Kidney capillary endothelial cell (primary cell): ENCODE measurements at regions not wholly inside any gene's neighbourhood (a gene's known extent, or its start where the extent isn't known, plus 50 kb on each side); places are given as distances from the start of the nearest gene placed in this dataset.
"Not testable (repeated sequence)": the region's sequence is repeated elsewhere in the genome, so short reads cannot be mapped to it uniquely, and the experiment has no call there.

ENCODE experiments used
- DNase-seq: peaks from one replicate; pipeline ENCODE4 v3.0.0-alpha.2; 2018; ENCODE audit warnings: low spot score

- no peak for DNase-seq
These were observed 243.3 kb upstream of the FOXK1 start for GRCh38 chr7:4438723-4439245.

GRCh38 chr7:4439444-4439843 lies 242.7 kb upstream of the FOXK1 start:
- no peak for DNase-seq

- no peak for DNase-seq
These were observed 238.0 kb upstream of the FOXK1 start for GRCh38 chr7:4444106-4444505.

- no peak for DNase-seq
These were observed 236.3 kb upstream of the FOXK1 start for GRCh38 chr7:4445777-4446176.

GRCh38 chr7:4449263-4449662 lies 232.8 kb upstream of the FOXK1 start:
- no peak for DNase-seq

GRCh38 chr7:4450483-4450882 lies 231.6 kb upstream of the FOXK1 start:
- DNase-seq, result no peak

- DNase-seq, result no peak
These were observed 221.5 kb upstream of the FOXK1 start for GRCh38 chr7:4460597-4460996.

- no peak for DNase-seq
These were observed 220.6 kb upstream of the FOXK1 start for GRCh38 chr7:4461531-4461930.

- no peak for DNase-seq
These were observed 213.6 kb upstream of the FOXK1 start for GRCh38 chr7:4468320-4469102.

GRCh38 chr7:4470246-4470645 lies 211.8 kb upstream of the FOXK1 start:
- no peak for DNase-seq

GRCh38 chr7:4472728-4473127 lies 209.4 kb upstream of the FOXK1 start:
- DNase-seq, result no peak

GRCh38 chr7:4479367-4480039 lies 202.6 kb upstream of the FOXK1 start:
- DNase-seq, result peak; percentile 51

GRCh38 chr7:4480131-4480530 lies 202.0 kb upstream of the FOXK1 start:
- DNase-seq, result not testable (repeated sequence)

- DNase-seq, result no peak
These were observed 198.2 kb upstream of the FOXK1 start for GRCh38 chr7:4483851-4484250.

GRCh38 chr7:4484545-4484944 lies 197.6 kb upstream of the FOXK1 start:
- no peak for DNase-seq

- DNase-seq, result no peak
These were observed 195.2 kb upstream of the FOXK1 start for GRCh38 chr7:4486907-4487306.

- not testable (repeated sequence) for DNase-seq
These were observed 185.2 kb upstream of the FOXK1 start for GRCh38 chr7:4496911-4497310.

- DNase-seq, result no peak
These were observed 181.3 kb upstream of the FOXK1 start for GRCh38 chr7:4500812-4501211.

- DNase-seq, result not testable (repeated sequence)
These were observed 174.2 kb upstream of the FOXK1 start for GRCh38 chr7:4507886-4508285.

- no peak for DNase-seq
These were observed 168.6 kb upstream of the FOXK1 start for GRCh38 chr7:4513450-4513849.

GRCh38 chr7:4519819-4520520 lies 162.1 kb upstream of the FOXK1 start:
- no peak for DNase-seq

- DNase-seq, result no peak
These were observed 158.9 kb upstream of the FOXK1 start for GRCh38 chr7:4523219-4523618.

- DNase-seq, result no peak
These were observed 158.2 kb upstream of the FOXK1 start for GRCh38 chr7:4523873-4524272.
